ENCODE measurements at regions not wholly inside any gene's neighbourhood (a gene's known extent, or its start where the extent isn't known, plus 50 kb on each side); places are given as distances from the start of the nearest gene placed in this dataset.

DNA sequence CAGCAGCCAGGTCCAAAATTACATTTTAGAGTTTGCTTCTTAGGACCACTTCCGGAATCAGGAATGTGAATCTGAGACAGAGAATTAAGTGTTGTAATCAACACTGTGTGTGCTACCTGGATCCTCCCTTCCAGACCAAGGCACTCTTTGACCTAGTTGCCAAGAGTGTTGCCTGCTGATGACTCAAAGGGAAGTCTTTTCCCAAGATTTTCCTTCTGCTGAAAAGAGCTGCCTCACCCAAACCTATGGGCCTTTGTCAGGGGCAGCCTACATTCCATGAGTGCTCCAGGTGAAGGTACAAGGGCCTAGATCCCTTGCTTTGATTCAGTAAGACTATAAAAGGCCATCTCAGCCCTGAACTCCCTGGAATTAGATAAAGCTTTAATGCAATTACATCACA, 712.5 kb upstream of the ANKRD30A start:
- TF ChIP-seq, protein P1, sequence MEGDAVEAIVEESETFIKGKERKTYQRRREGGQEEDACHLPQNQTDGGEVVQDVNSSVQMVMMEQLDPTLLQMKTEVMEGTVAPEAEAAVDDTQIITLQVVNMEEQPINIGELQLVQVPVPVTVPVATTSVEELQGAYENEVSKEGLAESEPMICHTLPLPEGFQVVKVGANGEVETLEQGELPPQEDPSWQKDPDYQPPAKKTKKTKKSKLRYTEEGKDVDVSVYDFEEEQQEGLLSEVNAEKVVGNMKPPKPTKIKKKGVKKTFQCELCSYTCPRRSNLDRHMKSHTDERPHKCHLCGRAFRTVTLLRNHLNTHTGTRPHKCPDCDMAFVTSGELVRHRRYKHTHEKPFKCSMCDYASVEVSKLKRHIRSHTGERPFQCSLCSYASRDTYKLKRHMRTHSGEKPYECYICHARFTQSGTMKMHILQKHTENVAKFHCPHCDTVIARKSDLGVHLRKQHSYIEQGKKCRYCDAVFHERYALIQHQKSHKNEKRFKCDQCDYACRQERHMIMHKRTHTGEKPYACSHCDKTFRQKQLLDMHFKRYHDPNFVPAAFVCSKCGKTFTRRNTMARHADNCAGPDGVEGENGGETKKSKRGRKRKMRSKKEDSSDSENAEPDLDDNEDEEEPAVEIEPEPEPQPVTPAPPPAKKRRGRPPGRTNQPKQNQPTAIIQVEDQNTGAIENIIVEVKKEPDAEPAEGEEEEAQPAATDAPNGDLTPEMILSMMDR (IDR thresholded peaks at IDR 0.05) = no peak
- no peak for TF ChIP-seq POLR2A (IDR thresholded peaks at IDR 0.05)
